Mucosa of descending colon (tissue), 3 donors: ENCODE measurements at regions not wholly inside any gene's neighbourhood (a gene's known extent, or its start where the extent isn't known, plus 50 kb on each side); places are given as distances from the start of the nearest gene placed in this dataset.
"Not testable (repeated sequence)": the region's sequence is repeated elsewhere in the genome, so short reads cannot be mapped to it uniquely, and the experiment has no call there.

ENCODE experiments used
- ATAC-seq: fragments of 200-7000 bp; cut with Tn5 transposase; one replicate; pipeline ENCODE4 v1.9.1; 2020; ENCODE audit warnings: mild to moderate bottlenecking, moderate library complexity
- DNase-seq, 3 donors: peaks; one replicate each; pipeline ENCODE4 v3.0.0-alpha.2; 2020
- H3K36me3 ChIP-seq: fragments of 200-600 bp; one replicate; pipeline ENCODE4 v1.8.0; 2021; ENCODE audit warnings: low read depth, mild to moderate bottlenecking
- H3K4me1 ChIP-seq: fragments of 200-600 bp; one replicate; pipeline ENCODE4 v1.8.0; 2021; ENCODE audit warnings: low read depth, mild to moderate bottlenecking
- H3K4me3 ChIP-seq: fragments of 200-600 bp; one replicate; pipeline ENCODE4 v1.8.0; 2021; ENCODE audit warnings: mild to moderate bottlenecking
- H3K9me3 ChIP-seq: fragments of 200-600 bp; one replicate; pipeline ENCODE4 v1.8.0; 2021; ENCODE audit warnings: mild to moderate bottlenecking
- intact Hi-C, 2 donors: fragments of 100-400 bp; cut with DNase I in 1 of 2; cut with micrococcal nuclease in 1 of 2; formaldehyde crosslinking; loops; one replicate each; pipeline versions ENCODE4 v1.11.0 to v1.11.1; 2022; cut with DNase I, micrococcal nuclease
- TF ChIP-seq, protein P1 (sequence below): fragments of 200-600 bp; IDR thresholded peaks from one replicate; pipeline ENCODE4 v1.8.0; 2022; ENCODE audit warnings: antibody characterized with exemption, mild to moderate bottlenecking
- donor health status: DM: no; HTN: no; CAD: no; lungs with moderate emphysema.
- donor health status: DM: no; HTN: no; CAD: no.
- donor health status: DM: no; HTN: yes; CAD: no.

DNA sequence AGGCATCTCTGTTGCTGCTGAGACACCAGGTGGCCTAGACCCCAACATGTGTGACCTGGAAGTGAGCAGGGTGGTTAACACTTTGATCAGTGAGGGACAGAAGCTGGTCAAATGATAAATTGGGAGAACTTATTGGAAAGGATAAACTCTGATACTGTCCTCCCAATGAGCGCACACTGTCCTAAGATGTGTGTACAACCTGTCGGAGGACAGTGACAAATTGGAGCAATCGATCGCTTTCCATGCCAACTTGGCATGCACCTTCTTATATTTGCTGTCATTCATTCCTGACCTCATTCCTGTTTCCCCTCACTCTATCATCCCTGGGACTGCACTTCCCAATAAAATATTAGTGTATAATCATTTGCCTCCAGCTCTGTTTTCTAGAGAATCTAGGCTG is 198.7 kb upstream of the PROK2 start:
- intact Hi-C loops, result no loop called here
- ATAC-seq, result no peak

GRCh38 chr3:71982506-71983258 is 197.7 kb upstream of the PROK2 start:
- H3K36me3 ChIP-seq, H3K4me3 ChIP-seq, intact Hi-C loops, H3K4me1 ChIP-seq, ATAC-seq, H3K9me3 ChIP-seq: not testable (repeated sequence)
- peak in 1 of 3 donors; percentile 14 for DNase-seq

More for the DNA sequence above, 198.7 kb upstream of the PROK2 start:
- H3K4me1 ChIP-seq, result no peaks in the 10 kb centered on the region
- no peaks in the 10 kb centered on the region for H3K36me3 ChIP-seq
- no peaks in the 10 kb centered on the region for H3K9me3 ChIP-seq
- no peak overlapping the region for H3K4me3 ChIP-seq
- TF ChIP-seq, protein P1, sequence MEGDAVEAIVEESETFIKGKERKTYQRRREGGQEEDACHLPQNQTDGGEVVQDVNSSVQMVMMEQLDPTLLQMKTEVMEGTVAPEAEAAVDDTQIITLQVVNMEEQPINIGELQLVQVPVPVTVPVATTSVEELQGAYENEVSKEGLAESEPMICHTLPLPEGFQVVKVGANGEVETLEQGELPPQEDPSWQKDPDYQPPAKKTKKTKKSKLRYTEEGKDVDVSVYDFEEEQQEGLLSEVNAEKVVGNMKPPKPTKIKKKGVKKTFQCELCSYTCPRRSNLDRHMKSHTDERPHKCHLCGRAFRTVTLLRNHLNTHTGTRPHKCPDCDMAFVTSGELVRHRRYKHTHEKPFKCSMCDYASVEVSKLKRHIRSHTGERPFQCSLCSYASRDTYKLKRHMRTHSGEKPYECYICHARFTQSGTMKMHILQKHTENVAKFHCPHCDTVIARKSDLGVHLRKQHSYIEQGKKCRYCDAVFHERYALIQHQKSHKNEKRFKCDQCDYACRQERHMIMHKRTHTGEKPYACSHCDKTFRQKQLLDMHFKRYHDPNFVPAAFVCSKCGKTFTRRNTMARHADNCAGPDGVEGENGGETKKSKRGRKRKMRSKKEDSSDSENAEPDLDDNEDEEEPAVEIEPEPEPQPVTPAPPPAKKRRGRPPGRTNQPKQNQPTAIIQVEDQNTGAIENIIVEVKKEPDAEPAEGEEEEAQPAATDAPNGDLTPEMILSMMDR, result no peak
- DNase-seq, result no peak

DNA sequence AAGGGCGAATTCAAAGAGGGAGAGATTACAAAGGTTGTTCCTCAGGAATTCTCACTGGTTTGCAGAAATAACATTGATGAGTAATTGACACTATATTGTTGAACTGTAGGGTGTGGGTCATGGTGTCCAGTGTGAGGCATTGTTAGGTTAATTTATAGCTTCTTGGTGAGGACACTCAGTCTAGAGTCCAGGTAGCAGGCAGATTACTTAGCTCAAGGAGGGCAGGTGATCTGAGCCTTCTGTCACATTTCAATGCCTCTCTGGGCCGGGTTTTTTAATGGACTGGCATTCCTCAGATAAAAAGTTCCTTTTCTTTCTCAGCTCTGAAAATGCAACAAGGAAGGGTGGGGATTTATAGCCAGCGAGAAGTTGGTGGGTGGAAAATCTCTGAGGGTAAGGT is 194.2 kb upstream of the PROK2 start:
- TF ChIP-seq, protein P1, result no peak
- H3K4me3 ChIP-seq, result no peak overlapping the region
- H3K36me3 ChIP-seq, result no peaks in the 10 kb centered on the region
- intact Hi-C loops, result no loop called here
- no peaks in the 10 kb centered on the region for H3K4me1 ChIP-seq
- DNase-seq, result no peak
- H3K9me3 ChIP-seq, result no peaks in the 10 kb centered on the region
- peak; percentile 75 for ATAC-seq

GRCh38 chr3:71978150-71978721 is 193.3 kb upstream of the PROK2 start:
- ATAC-seq, result no peak
- Histone ChIP-seq H3K4me3 (no peak overlapping the region), H3K9me3 (no peaks in the 10 kb centered on the region), H3K36me3 (no peaks in the 10 kb centered on the region), H3K4me1 (no peaks in the 10 kb centered on the region)
- intact Hi-C loops, result no loop called here
- DNase-seq, result no peak
- TF ChIP-seq, protein P1, result no peak

- no peak overlapping the region for H3K4me3 ChIP-seq
- no peaks in the 10 kb centered on the region for H3K9me3 ChIP-seq
- TF ChIP-seq, protein P1, result no peak
- intact Hi-C loops, result no loop called here
- no peak for DNase-seq
- no peak for ATAC-seq
- H3K4me1 ChIP-seq, result no peaks in the 10 kb centered on the region
- H3K36me3 ChIP-seq, result no peaks in the 10 kb centered on the region
Observed at GRCh38 chr3:71977525-71977924, 192.6 kb upstream of the PROK2 start.

DNA sequence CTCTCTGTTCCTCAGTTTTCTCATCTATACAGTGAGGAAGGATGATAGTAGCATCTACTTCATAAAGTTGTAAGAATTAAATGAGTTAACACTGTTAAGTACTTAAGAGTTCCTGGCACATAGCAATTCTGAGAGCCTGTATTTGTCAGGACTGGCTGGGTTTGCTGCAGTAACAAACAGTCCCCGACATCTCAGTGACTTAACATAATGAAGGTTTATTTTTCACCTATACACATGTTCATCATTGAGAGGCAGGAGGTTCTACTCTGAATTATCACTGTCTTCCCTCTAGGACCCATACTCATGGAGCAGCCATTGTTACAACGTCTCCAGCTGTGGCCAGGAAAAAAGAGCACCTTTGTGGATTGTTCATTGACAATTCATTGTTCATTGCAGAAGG is 190.6 kb upstream of the PROK2 start:
- ATAC-seq (no peak), DNase-seq (no peak)
- H3K9me3 ChIP-seq, result no peaks in the 10 kb centered on the region

More for the DNA sequence above, 190.6 kb upstream of the PROK2 start:
- TF ChIP-seq, protein P1, result no peak
- intact Hi-C loops, result no loop called here
- Histone ChIP-seq H3K4me3 (no peak overlapping the region), H3K36me3 (no peaks in the 10 kb centered on the region), H3K4me1 (no peaks in the 10 kb centered on the region)
